SK-N-SH treated with all-trans-retinoic acid at 6 μM for 48 hours (cell line): ENCODE measurements at regions not wholly inside any gene's neighbourhood (a gene's known extent, or its start where the extent isn't known, plus 50 kb on each side); places are given as distances from the start of the nearest gene placed in this dataset.

Experiments
- ATAC-seq: fragments of 200-7000 bp; cut with Tn5 transposase; 3 replicates; pipeline ENCODE4 v1.9.1; 2020; ENCODE audit warnings: mild to moderate bottlenecking, moderate library complexity
- ARNTL ChIP-seq: fragments of 450-650 bp; formaldehyde crosslinking; IDR thresholded peaks from 2 replicates; pipeline ENCODE4 v1.5.0; 2020; ENCODE audit warnings: low read depth, mild to moderate bottlenecking, moderate library complexity, borderline replicate concordance
- BACH2 ChIP-seq: fragments of 250-450 bp; sonication (Bioruptor Pico); IDR thresholded peaks from 2 replicates; pipeline ENCODE4 v1.9.0; 2021; ENCODE audit warnings: mild to moderate bottlenecking, borderline replicate concordance
- CREB5 ChIP-seq: fragments of 250-450 bp; sonication (Bioruptor Pico); IDR thresholded peaks from 2 replicates; pipeline ENCODE4 v1.5.1; 2020; ENCODE audit warnings: low read depth, mild to moderate bottlenecking, moderate library complexity
- CSDC2 ChIP-seq: fragments of 250-450 bp; sonication (Bioruptor Pico); IDR thresholded peaks from 2 replicates; pipeline ENCODE4 v1.5.0; 2020; ENCODE audit warnings: mild to moderate bottlenecking, moderate library complexity
- CSRNP3 ChIP-seq: fragments of 250-450 bp; sonication (Bioruptor Pico); IDR thresholded peaks from 2 replicates; pipeline ENCODE4 v1.5.1; 2021; ENCODE audit warnings: mild to moderate bottlenecking, moderate library complexity
- ESRRG ChIP-seq: fragments of 250-450 bp; sonication (Bioruptor Pico); IDR thresholded peaks from 2 replicates; pipeline ENCODE4 v1.6.1; 2021; ENCODE audit warnings: mild to moderate bottlenecking
- GLIS3 ChIP-seq: fragments of 250-450 bp; sonication (Bioruptor Pico); IDR thresholded peaks from 2 replicates; pipeline ENCODE4 v1.5.0; 2020; ENCODE audit warnings: mild to moderate bottlenecking, moderate library complexity
- ISL1 ChIP-seq: fragments of 250-450 bp; sonication (Bioruptor Pico); IDR thresholded peaks from 2 replicates; pipeline ENCODE4 v2.1.2; 2022; ENCODE audit warnings: mild to moderate bottlenecking, moderate library complexity
- OSR1 ChIP-seq: fragments of 250-450 bp; sonication (Bioruptor Pico); IDR thresholded peaks from 2 replicates; pipeline ENCODE4 v1.8.0; 2022; ENCODE audit warnings: moderate library complexity, mild to moderate bottlenecking, inconsistent platforms
- POU6F1 ChIP-seq: fragments of 250-450 bp; sonication (Bioruptor Pico); IDR thresholded peaks from 2 replicates; pipeline ENCODE4 v1.8.0; 2021; ENCODE audit warnings: low read depth, mild to moderate bottlenecking, moderate library complexity, borderline replicate concordance
- PPARA ChIP-seq: fragments of 250-450 bp; sonication (Bioruptor Pico); IDR thresholded peaks from 2 replicates; pipeline ENCODE4 v1.5.0; 2020; ENCODE audit warnings: mild to moderate bottlenecking, borderline replicate concordance
- RARB ChIP-seq: fragments of 250-450 bp; sonication (Bioruptor Pico); IDR thresholded peaks from 2 replicates; pipeline ENCODE4 v1.8.0; 2021; ENCODE audit warnings: mild to moderate bottlenecking, moderate library complexity
- SNAI2 ChIP-seq: fragments of 250-450 bp; sonication (Bioruptor Pico); IDR thresholded peaks from 2 replicates; pipeline ENCODE4 v1.5.0; 2020; ENCODE audit warnings: mild to moderate bottlenecking, moderate library complexity
- TCF4 ChIP-seq: fragments of 250-450 bp; sonication (Bioruptor Pico); IDR thresholded peaks from 2 replicates; pipeline ENCODE4 v1.8.0; 2021; ENCODE audit warnings: mild to moderate bottlenecking, moderate library complexity, borderline replicate concordance
- TSHZ2 ChIP-seq: fragments of 250-450 bp; sonication (Bioruptor Pico); IDR thresholded peaks from 2 replicates; pipeline ENCODE4 v1.5.0; 2020; ENCODE audit warnings: mild to moderate bottlenecking, moderate library complexity
- ZFP3 ChIP-seq: fragments of 250-450 bp; sonication (Bioruptor Pico); IDR thresholded peaks from 2 replicates; pipeline ENCODE4 v1.5.0; 2020; ENCODE audit warnings: mild to moderate bottlenecking, moderate library complexity
- ZFP30 ChIP-seq: fragments of 450-650 bp; formaldehyde crosslinking; IDR thresholded peaks from 2 replicates; pipeline ENCODE4 v1.5.0; 2022; ENCODE audit warnings: mild to moderate bottlenecking, moderate library complexity
- ZNF70 ChIP-seq: fragments of 450-650 bp; formaldehyde crosslinking; IDR thresholded peaks from 2 replicates; pipeline ENCODE4 v1.5.0; 2020; ENCODE audit warnings: mild to moderate bottlenecking, moderate library complexity
- ZNF8 ChIP-seq: fragments of 450-650 bp; formaldehyde crosslinking; IDR thresholded peaks from 2 replicates; pipeline ENCODE4 v1.5.0; 2020; ENCODE audit warnings: mild to moderate bottlenecking, moderate library complexity

- ATAC-seq = peak; percentile 41; the same call in 2 of the 3 replicates
- TF ChIP-seq ESRRG (no peak), POU6F1 (CRISPR knock-in tag) (no peak), GLIS3 (CRISPR knock-in tag) (no peak), TCF4 (CRISPR knock-in tag) (peak; percentile 58; the same call in 1 of the 2 replicates)
Observed at GRCh38 chr12:89080793-89081465, 271.4 kb downstream of the DUSP6 start.

GRCh38 chr12:89075880-89076540 lies 276.3 kb downstream of the DUSP6 start:
- ATAC-seq = no peak
- TF ChIP-seq OSR1 (no peak), ARNTL (CRISPR knock-in tag) (no peak), ESRRG (no peak), BACH2 (no peak), POU6F1 (CRISPR knock-in tag) (no peak)

GRCh38 chr12:89073659-89074058 lies 278.6 kb downstream of the DUSP6 start:
- no peak for ATAC-seq
- TF ChIP-seq SNAI2 (CRISPR knock-in tag) = no peak

- TF ChIP-seq ARNTL (CRISPR knock-in tag) (no peak), ZNF8 (CRISPR knock-in tag) (no peak), CSRNP3 (no peak), ISL1 (CRISPR knock-in tag) (no peak), BACH2 (no peak), PPARA (CRISPR knock-in tag) (no peak), ZFP3 (no peak), POU6F1 (CRISPR knock-in tag) (no peak), TCF4 (CRISPR knock-in tag) (no peak), ZFP30 (CRISPR knock-in tag) (no peak), RARB (CRISPR knock-in tag) (no peak), CSDC2 (CRISPR knock-in tag) (no peak), CREB5 (CRISPR knock-in tag) (no peak), TSHZ2 (CRISPR knock-in tag) (no peak), OSR1 (no peak), ZNF70 (CRISPR knock-in tag) (no peak)
- peak; percentile 69 for ATAC-seq
Observed at GRCh38 chr12:89073027-89073398, 279.3 kb downstream of the DUSP6 start.
